Bronchial epithelial cell (primary cell): ENCODE measurements at regions not wholly inside any gene's neighbourhood (a gene's known extent, or its start where the extent isn't known, plus 50 kb on each side); places are given as distances from the start of the nearest gene placed in this dataset.
"Not testable (repeated sequence)": the region's sequence is repeated elsewhere in the genome, so short reads cannot be mapped to it uniquely, and the experiment has no call there.

ENCODE experiments used
- DNase-seq: peaks from one replicate; pipeline ENCODE4 v3.0.0-alpha.2; 2010; ENCODE audit warnings: low read depth
- FAIRE-seq: peaks from 2 replicates; lab custom pipeline; 2011; peaks lifted over from hg19 to GRCh38; lab: Jason Lieb, UNC
- H3K27me3 ChIP-seq: 2 replicates; pipeline ENCODE4 v1.5.1; 2011; ENCODE audit warnings: low read length; ENCODE audit not compliant: control insufficient read depth, insufficient read depth
- H3K36me3 ChIP-seq: 2 replicates; pipeline ENCODE4 v1.5.1; 2011; ENCODE audit warnings: low read length; ENCODE audit not compliant: control insufficient read depth, insufficient read depth
- H3K4me3 ChIP-seq: 2 replicates; pipeline ENCODE4 v1.5.1; 2011; ENCODE audit warnings: mild to moderate bottlenecking, low read depth, low read length, control low read depth
- TF ChIP-seq, protein P1 (sequence below): IDR thresholded peaks from 2 replicates; pipeline ENCODE4 v1.5.1; 2011; ENCODE audit warnings: mild to moderate bottlenecking, moderate library complexity, low read length, control low read depth, inconsistent platforms; ENCODE audit not compliant: insufficient read depth, severe bottlenecking

DNA sequence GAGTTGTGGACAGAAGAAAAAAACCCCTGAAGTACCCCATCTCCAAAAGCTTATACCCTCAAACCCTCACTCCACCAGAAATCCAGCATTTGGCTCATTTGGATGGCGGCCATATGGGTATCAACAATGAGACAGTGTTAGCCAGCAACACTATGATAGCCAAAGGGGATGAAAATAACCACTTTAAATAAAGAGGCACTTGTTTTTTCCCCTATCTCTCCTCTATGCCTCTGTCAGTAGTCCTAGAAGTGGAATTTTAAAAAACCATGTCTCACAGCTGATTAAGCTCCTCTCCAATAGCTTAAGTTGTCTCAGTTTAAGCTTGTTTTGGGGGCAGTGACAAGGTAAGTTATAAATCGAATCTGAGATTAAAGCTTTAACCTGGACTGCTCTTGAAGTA is 124.0 kb downstream of the MOSPD2 start:
- DNase-seq, result no peak

DNA sequence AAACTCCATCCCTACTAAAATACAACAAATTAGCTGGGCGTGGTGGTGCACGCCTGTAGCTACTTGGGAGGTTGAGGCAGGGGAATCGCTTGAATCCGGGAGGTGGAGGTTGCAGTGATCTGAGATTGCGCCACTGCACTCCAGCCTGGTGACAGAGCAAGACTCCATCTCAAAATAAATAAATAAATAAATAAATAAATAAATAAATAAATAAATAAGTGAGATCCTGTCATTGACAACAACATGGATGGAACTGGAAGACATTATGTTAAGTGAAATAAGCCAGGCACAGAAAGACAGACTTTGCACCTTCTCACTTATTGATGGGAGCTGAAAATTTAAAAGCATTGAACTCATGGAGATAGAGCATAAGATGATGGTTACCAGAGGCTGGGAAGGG is 111.2 kb downstream of the MOSPD2 start:
- H3K27me3 ChIP-seq, H3K36me3 ChIP-seq, DNase-seq, FAIRE-seq, H3K4me3 ChIP-seq: not testable (repeated sequence)

More for the DNA sequence above, 124.0 kb downstream of the MOSPD2 start:
- Histone ChIP-seq H3K4me3 (no peak overlapping the region), H3K36me3 (no peaks in the 10 kb centered on the region), H3K27me3 (no peaks in the 10 kb centered on the region)
- FAIRE-seq, result no peak
- TF ChIP-seq, protein P1, sequence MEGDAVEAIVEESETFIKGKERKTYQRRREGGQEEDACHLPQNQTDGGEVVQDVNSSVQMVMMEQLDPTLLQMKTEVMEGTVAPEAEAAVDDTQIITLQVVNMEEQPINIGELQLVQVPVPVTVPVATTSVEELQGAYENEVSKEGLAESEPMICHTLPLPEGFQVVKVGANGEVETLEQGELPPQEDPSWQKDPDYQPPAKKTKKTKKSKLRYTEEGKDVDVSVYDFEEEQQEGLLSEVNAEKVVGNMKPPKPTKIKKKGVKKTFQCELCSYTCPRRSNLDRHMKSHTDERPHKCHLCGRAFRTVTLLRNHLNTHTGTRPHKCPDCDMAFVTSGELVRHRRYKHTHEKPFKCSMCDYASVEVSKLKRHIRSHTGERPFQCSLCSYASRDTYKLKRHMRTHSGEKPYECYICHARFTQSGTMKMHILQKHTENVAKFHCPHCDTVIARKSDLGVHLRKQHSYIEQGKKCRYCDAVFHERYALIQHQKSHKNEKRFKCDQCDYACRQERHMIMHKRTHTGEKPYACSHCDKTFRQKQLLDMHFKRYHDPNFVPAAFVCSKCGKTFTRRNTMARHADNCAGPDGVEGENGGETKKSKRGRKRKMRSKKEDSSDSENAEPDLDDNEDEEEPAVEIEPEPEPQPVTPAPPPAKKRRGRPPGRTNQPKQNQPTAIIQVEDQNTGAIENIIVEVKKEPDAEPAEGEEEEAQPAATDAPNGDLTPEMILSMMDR, result no peak
